ENCODE measurements at regions not wholly inside any gene's neighbourhood (a gene's known extent, or its start where the extent isn't known, plus 50 kb on each side); places are given as distances from the start of the nearest gene placed in this dataset.

DNA sequence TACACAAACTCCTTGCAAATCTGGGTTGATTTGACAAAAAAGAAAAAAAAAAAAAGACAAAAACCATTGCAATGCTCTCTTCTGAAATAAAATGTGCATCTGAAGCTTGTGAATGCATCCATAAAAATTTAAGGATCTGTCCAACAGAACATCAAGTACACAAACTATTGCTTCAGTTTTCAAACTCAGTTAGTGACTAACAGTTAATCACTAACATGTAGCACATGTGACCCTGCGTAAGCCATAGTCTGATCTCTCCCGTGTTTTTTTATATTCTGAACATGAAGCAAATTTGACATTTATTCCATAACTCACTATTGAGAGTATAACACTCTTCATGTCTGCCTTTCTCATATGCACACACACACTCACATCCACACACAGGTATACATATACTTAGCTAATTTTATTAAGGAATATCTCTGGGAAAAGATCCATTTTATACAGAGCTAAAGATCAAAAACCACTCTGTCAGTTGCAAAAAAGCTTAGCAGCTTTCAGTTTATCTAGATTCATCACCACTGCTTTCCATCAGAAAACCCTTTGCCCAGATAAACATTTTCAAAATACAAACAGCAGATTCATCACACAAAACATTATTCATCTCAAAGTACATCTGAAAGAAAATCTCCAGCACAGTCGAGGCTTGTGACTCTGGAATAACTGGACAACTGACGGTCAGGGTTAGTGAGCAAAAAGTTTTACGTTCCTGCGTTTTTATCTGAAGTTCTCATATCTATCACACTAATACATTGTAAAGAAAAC, 1000.4 kb upstream of the ACVR2A start:
- DNase-seq, result no peak

DNA sequence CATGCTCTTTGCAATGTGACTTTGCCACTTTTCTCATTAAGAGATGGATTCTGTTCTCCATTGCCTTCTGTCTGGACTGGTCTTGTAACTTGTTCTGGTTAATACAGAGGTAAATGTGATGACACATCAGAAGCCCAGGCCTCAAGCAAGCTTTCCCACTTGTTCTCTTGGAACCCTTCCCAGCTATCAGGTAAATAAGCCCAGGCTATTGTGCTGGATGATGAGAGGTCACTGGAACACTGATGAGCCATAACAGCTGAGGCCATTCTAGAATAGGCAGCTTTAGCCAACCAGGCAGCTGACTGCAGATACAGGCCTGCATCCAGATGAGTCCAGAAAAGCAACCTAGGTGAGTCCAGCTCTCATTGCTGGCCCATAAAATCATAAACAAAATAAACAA, 1007.0 kb upstream of the ACVR2A start:
- DNase-seq, result peak; percentile 56

DNA sequence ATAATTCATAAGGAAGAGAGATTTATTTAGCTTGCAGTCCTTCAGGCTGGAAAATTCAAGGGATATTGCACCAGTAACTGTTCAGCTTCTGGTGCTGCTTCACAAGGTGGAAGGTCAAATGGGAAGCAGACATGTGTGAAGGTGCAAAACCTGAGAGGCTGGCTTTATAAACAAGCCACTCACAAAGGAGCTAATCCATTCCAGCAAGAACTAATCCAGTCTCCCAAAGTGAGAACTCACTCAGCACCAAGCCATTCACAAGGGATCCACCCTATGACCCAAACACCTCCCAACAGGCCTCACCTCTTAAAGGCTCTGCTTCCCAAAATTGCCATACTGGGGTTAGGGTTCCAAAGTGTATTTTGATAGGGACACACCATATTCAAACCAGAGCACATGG, 1018.4 kb upstream of the ACVR2A start:
- DNase-seq, result no peak

- DNase-seq, result peak; percentile 45
Measured at GRCh38 chr2:146821836-146822316, 1023.0 kb upstream of the ACVR2A start.

GRCh38 chr2:146820672-146821071, 1024.2 kb upstream of the ACVR2A start:
- DNase-seq, result peak; percentile 46

- DNase-seq, result no peak
Measured at GRCh38 chr2:146818122-146818521, 1026.7 kb upstream of the ACVR2A start.

GRCh38 chr2:146817613-146818012, 1027.2 kb upstream of the ACVR2A start:
- no peak for DNase-seq

GRCh38 chr2:146814971-146815370, 1029.9 kb upstream of the ACVR2A start:
- peak; percentile 83 for DNase-seq

DNA sequence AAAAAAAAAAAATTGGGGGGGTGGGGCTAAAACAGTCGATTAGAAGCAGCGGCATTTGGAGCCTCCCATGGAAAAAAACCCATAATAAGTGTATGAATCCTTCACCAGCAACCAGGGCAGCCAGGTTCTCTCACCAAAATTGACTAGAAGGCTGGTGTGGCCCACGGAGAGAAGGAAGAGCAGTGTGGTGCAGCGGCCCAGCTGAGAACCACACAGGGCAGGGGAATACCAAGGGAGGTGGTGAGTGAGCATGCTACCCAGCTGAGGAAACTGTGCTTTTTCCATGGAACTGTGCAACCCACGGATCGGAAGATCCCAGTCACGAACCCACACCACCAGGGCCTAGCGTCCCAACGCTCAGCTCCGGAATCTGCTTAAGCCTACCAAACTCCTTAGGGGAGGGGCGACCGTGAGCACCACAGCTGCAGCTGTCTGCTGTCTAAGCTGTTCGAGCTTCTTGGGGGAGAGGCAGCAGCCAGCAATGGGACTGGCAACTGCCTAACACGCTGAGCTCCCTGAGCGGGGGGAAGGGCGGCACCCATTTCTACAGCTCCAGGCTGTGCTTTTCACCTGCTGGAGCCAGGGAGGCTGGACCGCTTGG, 1037.2 kb upstream of the ACVR2A start:
- no peak for DNase-seq

GRCh38 chr2:146806364-146807005, 1038.3 kb upstream of the ACVR2A start:
- peak; percentile 84 for DNase-seq

GRCh38 chr2:146804288-146804687, 1040.5 kb upstream of the ACVR2A start:
- DNase-seq, result no peak

GRCh38 chr2:146801886-146802285, 1042.9 kb upstream of the ACVR2A start:
- DNase-seq, result peak; percentile 8

GRCh38 chr2:146786396-146786795, 1058.4 kb upstream of the ACVR2A start:
- DNase-seq, result peak; percentile 26

DNA sequence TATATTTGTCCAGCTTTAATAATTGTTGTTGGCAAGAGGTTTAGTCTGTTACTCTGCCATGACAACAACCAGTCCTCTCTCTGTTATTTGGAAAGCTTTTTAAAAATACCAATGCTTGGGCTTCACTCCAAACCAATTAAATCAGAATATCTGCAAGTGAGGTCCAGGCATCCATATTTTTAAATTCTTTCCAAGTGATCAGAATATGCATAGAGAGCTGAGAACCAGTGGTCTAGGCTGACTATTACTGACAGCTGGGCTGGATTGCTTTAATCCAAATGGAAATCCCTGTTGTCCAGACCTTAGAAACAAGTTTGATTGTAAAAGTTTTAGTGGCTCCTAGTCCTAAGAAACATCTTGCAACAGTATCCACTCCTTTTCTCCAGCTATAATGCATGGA, 1059.7 kb upstream of the ACVR2A start:
- no peak for DNase-seq

GRCh38 chr2:146784602-146785001, 1060.2 kb upstream of the ACVR2A start:
- DNase-seq, result no peak

DNA sequence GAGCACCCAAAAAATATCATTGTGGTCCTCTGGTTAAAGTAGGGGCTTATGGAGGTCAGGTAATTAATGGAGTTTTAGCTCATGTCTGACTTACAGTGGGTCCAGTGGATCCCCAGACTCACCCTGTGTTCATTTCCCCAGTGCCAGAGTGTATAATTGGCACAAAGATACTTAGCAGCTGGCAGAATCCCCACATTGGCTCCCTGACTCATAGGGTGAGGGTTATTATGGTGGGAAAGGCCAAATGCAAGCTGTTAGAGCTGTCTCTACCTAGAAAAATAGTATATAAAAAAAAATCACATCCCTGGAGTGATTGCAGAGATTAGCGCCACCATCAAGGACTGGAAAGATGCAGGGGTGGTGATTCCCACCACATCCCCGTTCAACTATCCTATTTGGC, 1067.6 kb upstream of the ACVR2A start:
- DNase-seq, result no peak

GRCh38 chr2:146776596-146776995, 1068.2 kb upstream of the ACVR2A start:
- no peak for DNase-seq

DNA sequence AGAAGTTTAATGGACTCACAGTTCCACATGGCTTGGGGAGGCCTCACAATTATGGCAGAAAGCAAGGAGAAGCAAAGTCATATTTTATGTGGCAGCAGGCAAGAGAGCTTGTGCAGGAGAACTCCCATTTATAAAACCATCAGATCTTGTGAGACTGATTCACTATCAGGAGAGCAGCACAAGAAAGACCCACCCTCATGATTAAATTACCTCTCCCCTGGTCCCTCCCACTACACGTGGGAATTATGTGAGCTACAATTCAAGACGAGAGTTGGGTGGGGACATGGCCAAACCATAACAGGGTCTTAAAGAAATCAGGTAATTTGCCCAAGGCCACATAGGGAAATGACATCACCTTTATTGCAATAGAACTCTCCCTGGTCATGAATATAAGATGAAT, 1073.3 kb upstream of the ACVR2A start:
- no peak for DNase-seq

DNA sequence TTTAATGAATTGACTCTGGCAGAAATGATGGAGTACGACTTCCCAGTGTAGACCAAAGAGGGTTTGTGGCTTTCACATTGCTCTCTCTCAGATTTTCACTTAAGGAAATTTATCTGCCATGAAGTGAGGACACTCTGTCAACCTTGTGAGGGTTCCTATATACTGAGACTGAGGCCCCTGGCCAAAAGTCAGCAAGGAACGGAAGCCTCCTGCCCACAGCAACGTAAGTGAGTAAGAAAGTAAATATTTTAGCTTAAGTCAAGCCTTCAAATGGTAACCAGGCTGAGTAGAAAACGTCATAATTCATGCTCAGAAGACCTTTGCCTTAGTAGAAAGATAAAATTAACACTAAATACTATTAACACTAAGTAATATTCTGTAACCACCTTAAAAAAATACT, 1080.5 kb upstream of the ACVR2A start:
- no peak for DNase-seq

GRCh38 chr2:146762786-146763185, 1082.0 kb upstream of the ACVR2A start:
- no peak for DNase-seq

DNA sequence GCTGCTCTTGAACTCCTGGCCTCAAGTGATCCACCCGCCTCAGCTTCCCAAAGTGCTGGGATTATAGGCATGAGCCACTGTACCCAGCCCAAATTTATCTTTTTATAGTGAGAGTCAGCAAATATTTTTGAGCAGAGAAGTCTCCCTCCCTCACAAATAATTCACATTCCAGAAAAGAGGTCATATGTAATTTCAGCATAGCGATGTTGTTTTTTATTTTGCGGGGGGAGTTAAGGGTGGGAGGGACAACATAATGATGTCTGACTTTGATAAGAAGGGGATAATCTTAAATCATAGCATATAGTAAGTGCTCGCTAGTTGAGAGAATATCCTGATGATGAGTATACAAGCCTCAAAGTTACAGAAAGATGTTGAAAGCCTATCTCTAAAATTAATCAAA, 1090.2 kb upstream of the ACVR2A start:
- peak; percentile 66 for DNase-seq

DNA sequence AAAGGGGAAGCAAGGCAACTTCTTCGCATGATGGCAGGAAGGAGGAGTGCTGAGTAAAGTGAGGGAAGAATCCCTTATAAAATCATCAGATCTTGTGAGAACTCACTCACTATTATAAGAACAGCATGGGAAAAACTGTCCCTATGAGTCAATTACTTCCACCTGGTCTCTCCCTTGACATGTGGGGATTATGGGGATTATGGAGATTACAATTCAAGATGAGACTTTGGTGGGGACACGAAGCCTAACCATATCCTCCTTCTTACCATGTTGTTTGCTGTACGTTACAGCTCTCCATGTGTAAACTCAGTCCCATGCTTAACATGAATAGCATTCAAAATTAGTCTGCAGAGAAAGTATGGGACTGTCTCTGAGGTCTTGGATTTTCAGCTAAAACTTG, 1096.8 kb upstream of the ACVR2A start:
- no peak for DNase-seq

- DNase-seq, result no peak
Measured at GRCh38 chr2:146741260-146741659, 1103.6 kb upstream of the ACVR2A start.

DNA sequence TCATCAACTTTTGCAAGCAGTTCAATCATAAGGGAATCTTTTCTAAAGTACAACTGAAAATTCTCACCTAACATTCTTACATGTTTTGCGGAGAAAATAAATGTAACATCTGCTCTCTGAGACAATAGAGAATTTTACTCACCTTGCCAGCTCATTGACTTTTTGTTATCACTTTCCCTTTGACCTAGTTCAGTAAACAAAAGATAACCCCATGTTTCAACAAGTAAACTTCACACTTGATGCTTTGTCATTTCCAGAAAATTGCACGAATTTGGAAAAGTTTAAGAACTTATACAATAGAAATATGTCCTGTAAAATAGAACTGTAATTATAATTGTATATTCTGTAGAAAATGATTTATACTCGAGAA, 1110.0 kb upstream of the ACVR2A start:
- no peak for DNase-seq
